ENCODE measurements at regions not wholly inside any gene's neighbourhood (a gene's known extent, or its start where the extent isn't known, plus 50 kb on each side); places are given as distances from the start of the nearest gene placed in this dataset.

DNA sequence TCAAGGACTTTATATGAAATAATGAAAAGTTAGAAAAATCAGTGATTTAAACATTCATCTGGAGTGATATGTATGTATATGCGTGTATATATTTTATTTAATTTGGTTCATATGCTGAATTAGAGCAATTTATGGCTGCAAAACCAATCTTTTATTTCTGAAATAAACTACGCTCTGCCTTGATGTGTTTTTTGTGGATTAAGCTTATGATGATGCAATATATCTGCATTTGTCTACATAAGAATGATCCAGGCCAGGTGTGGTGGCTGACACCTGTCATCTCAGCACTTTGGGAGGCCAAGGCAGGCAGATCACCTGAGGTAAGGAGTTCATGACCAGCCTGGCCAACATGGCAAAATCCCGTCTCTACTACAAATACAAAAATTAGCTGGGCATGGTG lies 1842.3 kb upstream of the CDH6 start:
- no peak for ATAC-seq
- Histone ChIP-seq H3K36me3 (replicated peaks in 1 of 2; ENCODE audit: insufficient read depth in 1 of 2, low read depth in 2 of 2) (no peaks in the 10 kb centered on the region), H3K27me3 (no peaks in the 10 kb centered on the region), H3K27ac (no peak overlapping the region), H3K9me3 (no peaks in the 10 kb centered on the region), H3K4me3 (no peak overlapping the region), H3K4me1 (no peaks in the 10 kb centered on the region)
- TF ChIP-seq, protein P1, sequence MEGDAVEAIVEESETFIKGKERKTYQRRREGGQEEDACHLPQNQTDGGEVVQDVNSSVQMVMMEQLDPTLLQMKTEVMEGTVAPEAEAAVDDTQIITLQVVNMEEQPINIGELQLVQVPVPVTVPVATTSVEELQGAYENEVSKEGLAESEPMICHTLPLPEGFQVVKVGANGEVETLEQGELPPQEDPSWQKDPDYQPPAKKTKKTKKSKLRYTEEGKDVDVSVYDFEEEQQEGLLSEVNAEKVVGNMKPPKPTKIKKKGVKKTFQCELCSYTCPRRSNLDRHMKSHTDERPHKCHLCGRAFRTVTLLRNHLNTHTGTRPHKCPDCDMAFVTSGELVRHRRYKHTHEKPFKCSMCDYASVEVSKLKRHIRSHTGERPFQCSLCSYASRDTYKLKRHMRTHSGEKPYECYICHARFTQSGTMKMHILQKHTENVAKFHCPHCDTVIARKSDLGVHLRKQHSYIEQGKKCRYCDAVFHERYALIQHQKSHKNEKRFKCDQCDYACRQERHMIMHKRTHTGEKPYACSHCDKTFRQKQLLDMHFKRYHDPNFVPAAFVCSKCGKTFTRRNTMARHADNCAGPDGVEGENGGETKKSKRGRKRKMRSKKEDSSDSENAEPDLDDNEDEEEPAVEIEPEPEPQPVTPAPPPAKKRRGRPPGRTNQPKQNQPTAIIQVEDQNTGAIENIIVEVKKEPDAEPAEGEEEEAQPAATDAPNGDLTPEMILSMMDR (IDR thresholded peaks at IDR 0.05) = no peak
- TF ChIP-seq POLR2A (IDR thresholded peaks at IDR 0.05) = no peak
- no peak for DNase-seq
- intact Hi-C loops (cut with DNase I) = no loop called here
- 60 to 64% methylated on average over 3 of the region's 3 CpGs for WGBS, 2 donors

DNA sequence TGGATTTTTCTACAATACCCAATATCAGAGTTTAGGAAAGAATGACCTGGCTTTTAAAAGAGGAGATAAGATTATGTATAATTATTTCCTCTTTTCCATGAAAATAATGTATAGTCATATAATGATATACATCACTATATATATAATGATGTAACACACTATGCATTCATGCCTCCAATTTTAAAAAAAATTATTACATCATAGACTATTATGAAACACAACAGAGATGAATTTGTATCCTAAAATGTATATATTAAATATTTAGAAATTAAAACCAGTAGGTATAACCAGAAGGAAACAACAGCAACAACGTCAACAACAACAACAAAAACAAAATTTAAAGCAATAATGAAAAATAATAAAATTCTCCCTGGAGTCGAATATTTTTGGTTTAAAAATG lies 1856.5 kb upstream of the CDH6 start:
- H3K27ac ChIP-seq = no peak overlapping the region
- TF ChIP-seq, protein P1 (IDR thresholded peaks at IDR 0.05) = no peak
- no peak for TF ChIP-seq POLR2A (IDR thresholded peaks at IDR 0.05)
- DNase-seq (no peak), ATAC-seq (no peak)
- H3K4me3 ChIP-seq = no peak overlapping the region
- intact Hi-C loops (cut with DNase I) = no loop called here
- no peaks in the 10 kb centered on the region for H3K27me3 ChIP-seq
- H3K4me1 ChIP-seq = no peaks in the 10 kb centered on the region
- H3K36me3 ChIP-seq (replicated peaks in 1 of 2; ENCODE audit: insufficient read depth in 1 of 2, low read depth in 2 of 2) = no peaks in the 10 kb centered on the region
- 38 to 53% methylated on average over 2 of the region's 2 CpGs for WGBS, 2 donors
- H3K9me3 ChIP-seq = peaks cover 0 to 5% (median 0%) of the 10 kb centered on the region in 3 donors

DNA sequence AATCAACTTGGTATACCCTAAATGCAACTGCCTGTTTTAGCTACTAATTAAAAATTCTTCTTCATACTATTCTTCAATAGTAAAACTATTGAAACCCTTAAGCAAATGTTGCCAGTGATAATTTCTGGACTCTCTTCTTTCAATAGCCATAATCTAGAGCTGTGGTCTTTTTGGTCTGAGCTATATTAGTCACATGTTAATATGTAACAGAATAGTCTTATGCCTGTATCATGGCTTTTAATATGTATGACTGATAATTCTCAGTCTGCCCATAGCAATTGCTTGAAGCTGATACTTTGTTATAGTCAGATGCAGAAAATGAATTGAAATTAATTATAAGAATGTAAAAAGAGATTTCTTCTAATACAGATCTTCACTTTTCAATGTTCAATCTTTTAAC lies 1871.9 kb upstream of the CDH6 start:
- no peak for DNase-seq
- TF ChIP-seq, protein P1 (IDR thresholded peaks at IDR 0.05) = no peak
- no peak for TF ChIP-seq POLR2A (IDR thresholded peaks at IDR 0.05)

DNA sequence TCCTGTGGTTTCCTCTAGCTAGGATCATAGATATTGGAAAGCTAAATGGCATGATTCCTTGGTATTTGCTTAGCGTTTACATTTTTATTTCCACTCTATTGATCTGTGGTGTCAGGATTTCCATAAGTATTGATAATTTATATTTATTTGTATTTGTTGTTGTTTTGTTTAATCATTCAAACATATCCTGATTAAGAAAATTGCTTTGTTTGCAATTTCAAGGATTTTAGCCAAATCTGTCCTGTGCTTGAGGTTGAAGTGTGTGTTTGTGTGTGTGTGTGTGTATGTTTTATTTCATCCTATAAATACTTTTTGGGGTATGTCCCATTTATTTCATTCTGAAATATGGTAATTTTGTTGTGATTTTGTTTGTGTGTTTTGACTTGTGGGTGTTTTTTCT lies 1884.1 kb upstream of the CDH6 start:
- TF ChIP-seq, protein P1 (IDR thresholded peaks at IDR 0.05) = no peak
- TF ChIP-seq POLR2A (IDR thresholded peaks at IDR 0.05) = no peak
- ATAC-seq (no peak), DNase-seq (no peak)
- 64 to 81% methylated on average over 1 of the region's 1 CpG for WGBS, 2 donors
- Histone ChIP-seq H3K36me3 (replicated peaks in 1 of 2; ENCODE audit: insufficient read depth in 1 of 2, low read depth in 2 of 2) (no peaks in the 10 kb centered on the region), H3K4me1 (no peaks in the 10 kb centered on the region), H3K9me3 (no peaks in the 10 kb centered on the region), H3K27ac (no peak overlapping the region), H3K4me3 (no peak overlapping the region), H3K27me3 (no peaks in the 10 kb centered on the region)
- intact Hi-C loops (cut with DNase I) = no loop called here

More for the DNA sequence above, 1871.9 kb upstream of the CDH6 start:
- H3K27ac ChIP-seq = no peak overlapping the region
- H3K36me3 ChIP-seq (replicated peaks in 1 of 2; ENCODE audit: insufficient read depth in 1 of 2, low read depth in 2 of 2) = no peaks in the 10 kb centered on the region
- intact Hi-C loops (cut with DNase I) = no loop called here
- no peak overlapping the region for H3K4me3 ChIP-seq
- H3K4me1 ChIP-seq = no peaks in the 10 kb centered on the region
- ATAC-seq = no peak
- no peaks in the 10 kb centered on the region for H3K9me3 ChIP-seq
- H3K27me3 ChIP-seq = no peaks in the 10 kb centered on the region

DNA sequence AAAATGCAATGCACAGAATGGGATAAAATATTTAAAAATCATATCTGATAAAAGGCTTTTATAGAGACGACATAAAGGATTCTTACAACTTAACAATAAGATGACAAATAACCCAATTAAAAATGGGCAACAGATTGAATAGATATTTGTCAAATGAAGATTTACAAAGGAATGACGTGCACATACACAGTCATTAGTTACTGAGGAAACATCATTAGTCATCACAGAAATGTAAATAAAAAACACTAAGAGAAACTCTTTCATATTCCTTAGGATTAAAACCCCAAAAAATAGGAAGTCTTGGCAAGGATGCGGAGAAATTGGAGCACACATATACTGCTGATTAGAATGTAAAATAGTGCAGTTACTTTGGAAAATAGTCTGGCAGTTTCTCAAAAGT lies 1886.0 kb upstream of the CDH6 start:
- DNase-seq (no peak), ATAC-seq (no peak)
- no peak overlapping the region for H3K4me3 ChIP-seq
- TF ChIP-seq POLR2A (IDR thresholded peaks at IDR 0.05) = no peak
- TF ChIP-seq, protein P1 (IDR thresholded peaks at IDR 0.05) = no peak
- no peaks in the 10 kb centered on the region for H3K36me3 ChIP-seq (replicated peaks in 1 of 2; ENCODE audit: insufficient read depth in 1 of 2, low read depth in 2 of 2)
- H3K9me3 ChIP-seq = no peaks in the 10 kb centered on the region
- no peaks in the 10 kb centered on the region for H3K27me3 ChIP-seq
- no peaks in the 10 kb centered on the region for H3K4me1 ChIP-seq
- intact Hi-C loops (cut with DNase I) = no loop called here
- no peak overlapping the region for H3K27ac ChIP-seq
- 32 to 34% methylated on average over 3 of the region's 3 CpGs for WGBS, 2 donors

Data from body of pancreas (tissue), 4 donors.